ENCODE measurements at regions not wholly inside any gene's neighbourhood (a gene's known extent, or its start where the extent isn't known, plus 50 kb on each side); places are given as distances from the start of the nearest gene placed in this dataset.

DNA sequence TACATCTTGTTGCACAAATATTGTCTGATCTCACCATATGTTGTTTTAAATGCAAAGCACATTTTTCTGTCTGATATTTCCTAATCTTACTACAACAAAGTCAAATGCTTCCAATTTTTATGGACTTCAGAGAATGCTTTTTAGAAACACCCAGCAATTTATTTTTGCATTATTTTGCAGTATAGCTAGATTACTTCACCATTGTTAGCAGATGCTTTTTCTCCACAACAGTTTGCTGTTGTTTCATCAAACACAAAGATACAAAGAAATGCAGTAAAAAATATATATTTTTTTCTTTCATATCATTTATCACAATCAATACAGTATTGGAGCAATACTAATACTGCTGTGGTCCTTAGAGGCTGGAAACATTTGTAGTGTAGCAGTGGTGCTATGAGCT, 674.4 kb downstream of the TMTC2 start:
- ATAC-seq (no peak), DNase-seq (no peak)
- H3K36me3 Mint-ChIP-seq (ENCODE audit: low read depth): no peaks in the 10 kb centered on the region
- no peaks in the 10 kb centered on the region for H3K9me3 ChIP-seq (ENCODE audit: control insufficient read depth, low read length, poor library complexity, severe bottlenecking)
- H3K27me3 Mint-ChIP-seq: no peaks in the 10 kb centered on the region
- H3K4me1 Mint-ChIP-seq: no peaks in the 10 kb centered on the region
- no peak overlapping the region for H3K27ac Mint-ChIP-seq
- no peak overlapping the region for H3K4me3 Mint-ChIP-seq

GRCh38 chr12:83349907-83350611, 663.4 kb downstream of the TMTC2 start:
- no peak overlapping the region for H3K4me3 Mint-ChIP-seq
- H3K27me3 Mint-ChIP-seq: peaks cover 4% of the 10 kb centered on the region
- ATAC-seq (no peak), DNase-seq (no peak)
- H3K36me3 Mint-ChIP-seq (ENCODE audit: low read depth): no peaks in the 10 kb centered on the region
- H3K27ac Mint-ChIP-seq: no peak overlapping the region
- H3K9me3 ChIP-seq (ENCODE audit: control insufficient read depth, low read length, poor library complexity, severe bottlenecking): no peaks in the 10 kb centered on the region
- H3K4me1 Mint-ChIP-seq: no peaks in the 10 kb centered on the region

- H3K4me3 Mint-ChIP-seq: no peak overlapping the region
- DNase-seq (no peak), ATAC-seq (no peak)
- no peak overlapping the region for H3K27ac Mint-ChIP-seq
- H3K36me3 Mint-ChIP-seq (ENCODE audit: low read depth): no peaks in the 10 kb centered on the region
- H3K27me3 Mint-ChIP-seq: peaks cover 4% of the 10 kb centered on the region
- H3K4me1 Mint-ChIP-seq: no peaks in the 10 kb centered on the region
- H3K9me3 ChIP-seq (ENCODE audit: control insufficient read depth, low read length, poor library complexity, severe bottlenecking): no peaks in the 10 kb centered on the region
Observed at GRCh38 chr12:83346333-83346732, 659.6 kb downstream of the TMTC2 start.

- DNase-seq (no peak), ATAC-seq (no peak)
- H3K27me3 Mint-ChIP-seq: no peaks in the 10 kb centered on the region
- H3K9me3 ChIP-seq (ENCODE audit: control insufficient read depth, low read length, poor library complexity, severe bottlenecking): no peaks in the 10 kb centered on the region
- no peak overlapping the region for H3K27ac Mint-ChIP-seq
- H3K4me3 Mint-ChIP-seq: no peak overlapping the region
- no peaks in the 10 kb centered on the region for H3K36me3 Mint-ChIP-seq (ENCODE audit: low read depth)
- no peaks in the 10 kb centered on the region for H3K4me1 Mint-ChIP-seq
Observed at GRCh38 chr12:83343767-83344166, 657.1 kb downstream of the TMTC2 start.

GRCh38 chr12:83335748-83336147, 649.0 kb downstream of the TMTC2 start:
- no peak overlapping the region for H3K27ac Mint-ChIP-seq
- no peak overlapping the region for H3K4me3 Mint-ChIP-seq
- no peak for DNase-seq
- no peaks in the 10 kb centered on the region for H3K36me3 Mint-ChIP-seq (ENCODE audit: low read depth)
- H3K4me1 Mint-ChIP-seq: no peaks in the 10 kb centered on the region
- no peaks in the 10 kb centered on the region for H3K9me3 ChIP-seq (ENCODE audit: control insufficient read depth, low read length, poor library complexity, severe bottlenecking)
- ATAC-seq: no peak
- no peaks in the 10 kb centered on the region for H3K27me3 Mint-ChIP-seq

- ATAC-seq (no peak), DNase-seq (no peak)
- H3K27me3 Mint-ChIP-seq: no peaks in the 10 kb centered on the region
- no peaks in the 10 kb centered on the region for H3K36me3 Mint-ChIP-seq (ENCODE audit: low read depth)
- H3K9me3 ChIP-seq (ENCODE audit: control insufficient read depth, low read length, poor library complexity, severe bottlenecking): no peaks in the 10 kb centered on the region
- H3K4me3 Mint-ChIP-seq: no peak overlapping the region
- no peak overlapping the region for H3K27ac Mint-ChIP-seq
- no peaks in the 10 kb centered on the region for H3K4me1 Mint-ChIP-seq
Observed at GRCh38 chr12:83326666-83327065, 640.0 kb downstream of the TMTC2 start.

- no peaks in the 10 kb centered on the region for H3K9me3 ChIP-seq (ENCODE audit: control insufficient read depth, low read length, poor library complexity, severe bottlenecking)
- ATAC-seq (no peak), DNase-seq (no peak)
- Mint-ChIP-seq H3K4me1 (no peaks in the 10 kb centered on the region), H3K27me3 (no peaks in the 10 kb centered on the region), H3K36me3 (ENCODE audit: low read depth) (no peaks in the 10 kb centered on the region), H3K4me3 (no peak overlapping the region), H3K27ac (no peak overlapping the region)
Observed at GRCh38 chr12:83323866-83324265, 637.2 kb downstream of the TMTC2 start.

DNA sequence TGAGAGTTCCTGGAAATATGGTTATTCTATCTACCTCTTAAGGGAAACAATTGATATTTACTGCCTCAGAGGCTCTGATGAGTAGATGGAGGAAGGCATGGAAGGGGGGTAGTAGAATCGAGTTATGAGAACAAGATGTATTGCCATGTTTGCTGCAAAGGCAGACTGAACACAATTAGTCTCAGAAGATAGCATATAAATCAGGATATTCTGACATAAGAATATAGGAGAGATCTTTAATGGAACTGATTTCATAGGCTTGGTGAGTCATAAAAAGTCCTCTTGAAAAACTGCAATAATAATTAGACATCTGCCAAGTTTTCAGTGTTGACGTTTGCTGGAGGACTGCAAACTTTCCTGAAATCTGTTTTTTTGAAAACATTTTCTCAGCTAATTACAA, 636.1 kb downstream of the TMTC2 start:
- no peak overlapping the region for H3K27ac Mint-ChIP-seq
- no peaks in the 10 kb centered on the region for H3K9me3 ChIP-seq (ENCODE audit: control insufficient read depth, low read length, poor library complexity, severe bottlenecking)
- H3K4me3 Mint-ChIP-seq: no peak overlapping the region
- no peaks in the 10 kb centered on the region for H3K27me3 Mint-ChIP-seq
- no peaks in the 10 kb centered on the region for H3K36me3 Mint-ChIP-seq (ENCODE audit: low read depth)
- no peak for DNase-seq
- no peaks in the 10 kb centered on the region for H3K4me1 Mint-ChIP-seq
- no peak for ATAC-seq

- ATAC-seq (no peak), DNase-seq (no peak)
- no peaks in the 10 kb centered on the region for H3K9me3 ChIP-seq (ENCODE audit: control insufficient read depth, low read length, poor library complexity, severe bottlenecking)
- no peak overlapping the region for H3K27ac Mint-ChIP-seq
- H3K4me1 Mint-ChIP-seq: no peaks in the 10 kb centered on the region
- no peaks in the 10 kb centered on the region for H3K36me3 Mint-ChIP-seq (ENCODE audit: low read depth)
- no peak overlapping the region for H3K4me3 Mint-ChIP-seq
- no peaks in the 10 kb centered on the region for H3K27me3 Mint-ChIP-seq
Observed at GRCh38 chr12:83321971-83322370, 635.3 kb downstream of the TMTC2 start.

- H3K9me3 ChIP-seq (ENCODE audit: control insufficient read depth, low read length, poor library complexity, severe bottlenecking): no peaks in the 10 kb centered on the region
- Mint-ChIP-seq H3K27me3 (no peaks in the 10 kb centered on the region), H3K36me3 (ENCODE audit: low read depth) (no peaks in the 10 kb centered on the region), H3K27ac (no peak overlapping the region), H3K4me1 (no peaks in the 10 kb centered on the region), H3K4me3 (no peak overlapping the region)
- ATAC-seq (no peak), DNase-seq (no peak)
Observed at GRCh38 chr12:83320350-83320749, 633.6 kb downstream of the TMTC2 start.

DNA sequence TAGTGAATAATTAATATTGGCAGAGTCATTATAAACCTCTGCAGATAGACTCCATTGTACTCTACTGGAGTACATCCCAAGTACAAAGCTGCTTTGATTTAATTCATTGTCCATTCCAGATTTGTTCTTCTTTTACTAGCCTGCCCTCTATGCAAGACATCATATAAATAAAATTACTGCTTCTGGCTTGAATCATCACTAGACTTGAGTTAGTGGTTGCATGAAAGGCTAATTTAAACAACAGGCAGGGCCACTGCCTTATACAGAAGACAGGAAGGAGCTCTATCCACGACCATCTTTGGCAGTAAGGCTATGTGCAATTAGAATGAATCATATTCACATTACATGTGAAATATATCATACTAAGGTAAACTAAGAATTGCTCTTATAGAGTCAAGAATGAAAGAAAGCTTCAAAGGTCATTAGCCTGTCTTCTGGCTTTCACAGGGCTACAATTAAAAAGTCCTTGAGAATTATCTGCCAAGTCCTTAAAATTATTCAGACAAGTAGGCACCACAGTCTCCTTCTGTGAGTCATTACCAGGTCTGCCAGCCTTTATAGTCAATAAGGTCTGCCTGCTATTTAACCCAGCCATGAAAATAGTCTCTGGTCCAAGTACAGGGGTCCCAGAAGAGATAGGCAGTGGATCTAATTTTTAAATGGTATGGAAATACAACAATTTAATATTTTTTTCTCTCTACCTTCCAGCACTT, 631.8 kb downstream of the TMTC2 start:
- H3K36me3 Mint-ChIP-seq (ENCODE audit: low read depth): no peaks in the 10 kb centered on the region
- H3K4me3 Mint-ChIP-seq: no peak overlapping the region
- ATAC-seq: no peak
- no peaks in the 10 kb centered on the region for H3K9me3 ChIP-seq (ENCODE audit: control insufficient read depth, low read length, poor library complexity, severe bottlenecking)
- no peaks in the 10 kb centered on the region for H3K4me1 Mint-ChIP-seq
- DNase-seq: no peak
- H3K27me3 Mint-ChIP-seq: no peaks in the 10 kb centered on the region
- no peak overlapping the region for H3K27ac Mint-ChIP-seq

- H3K4me3 Mint-ChIP-seq: no peak overlapping the region
- no peaks in the 10 kb centered on the region for H3K27me3 Mint-ChIP-seq
- H3K27ac Mint-ChIP-seq: no peak overlapping the region
- H3K4me1 Mint-ChIP-seq: no peaks in the 10 kb centered on the region
- DNase-seq (no peak), ATAC-seq (no peak)
- no peaks in the 10 kb centered on the region for H3K36me3 Mint-ChIP-seq (ENCODE audit: low read depth)
- H3K9me3 ChIP-seq (ENCODE audit: control insufficient read depth, low read length, poor library complexity, severe bottlenecking): no peaks in the 10 kb centered on the region
Observed at GRCh38 chr12:83317595-83317994, 630.9 kb downstream of the TMTC2 start.

DNA sequence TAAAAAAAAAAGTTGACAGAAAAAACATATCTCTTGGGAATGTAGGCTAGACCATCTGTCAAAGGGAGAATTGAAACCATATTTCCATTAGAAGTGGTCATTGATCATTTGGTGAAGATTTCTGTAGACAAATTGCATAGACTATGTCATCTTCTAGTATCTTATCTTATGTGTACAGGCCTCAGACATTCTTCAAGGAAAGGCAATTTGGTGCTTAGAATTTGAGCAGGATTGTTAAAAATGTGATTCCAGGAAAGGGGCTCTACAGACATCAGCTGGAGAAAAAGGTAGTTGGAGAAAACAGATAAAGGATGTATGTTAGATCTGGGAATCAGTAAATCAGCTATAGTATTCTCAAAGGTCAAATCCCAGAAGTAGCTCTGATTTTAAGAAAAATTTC, 627.1 kb downstream of the TMTC2 start:
- Mint-ChIP-seq H3K27me3 (no peaks in the 10 kb centered on the region), H3K4me3 (no peak overlapping the region), H3K4me1 (no peaks in the 10 kb centered on the region), H3K27ac (no peak overlapping the region), H3K36me3 (ENCODE audit: low read depth) (no peaks in the 10 kb centered on the region)
- ATAC-seq (no peak), DNase-seq (no peak)
- H3K9me3 ChIP-seq (ENCODE audit: control insufficient read depth, low read length, poor library complexity, severe bottlenecking): no peaks in the 10 kb centered on the region

GRCh38 chr12:83313322-83313721, 626.6 kb downstream of the TMTC2 start:
- DNase-seq (no peak), ATAC-seq (no peak)
- no peak overlapping the region for H3K4me3 Mint-ChIP-seq
- no peaks in the 10 kb centered on the region for H3K27me3 Mint-ChIP-seq
- H3K27ac Mint-ChIP-seq: no peak overlapping the region
- H3K9me3 ChIP-seq (ENCODE audit: control insufficient read depth, low read length, poor library complexity, severe bottlenecking): no peaks in the 10 kb centered on the region
- H3K36me3 Mint-ChIP-seq (ENCODE audit: low read depth): no peaks in the 10 kb centered on the region
- H3K4me1 Mint-ChIP-seq: no peaks in the 10 kb centered on the region

Measured in T-helper 17 cell (primary cell).